PC-9 (cell line): ENCODE measurements at regions not wholly inside any gene's neighbourhood (a gene's known extent, or its start where the extent isn't known, plus 50 kb on each side); places are given as distances from the start of the nearest gene placed in this dataset.

Source experiments
- BruUV-seq: library from RNA; stranded (reverse); fragments of 400-500 nt; replicated peaks from 2 replicates; lab custom pipeline; 2021; lab: Mats Ljungman, UMichigan
- CTCF ChIA-PET: fragments of 300-600 bp; sonication (Branson Sonifier 250); formaldehyde crosslinking; loops from one replicate; lab custom pipeline; 2022; ENCODE audit warnings: antibody characterized with exemption; lab: Charles Lee
- POLR2A ChIA-PET: fragments of 300-600 bp; sonication (Branson Sonifier 250); formaldehyde crosslinking; loops from one replicate; lab custom pipeline; 2022; ENCODE audit warnings: antibody characterized with exemption; ENCODE audit not compliant: unreplicated experiment; lab: Charles Lee
- DNase-seq, 2 experiments: peaks; one replicate each; pipeline versions ENCODE4 v3.0.0 to v3.0.0-alpha.2; 2015 to 2022; ENCODE audit warnings: mixed read lengths in 1 of 2
- H2AFZ ChIP-seq: fragments of 200-600 bp; sonication (generic); 2 replicates; pipeline ENCODE4 v1.8.1; 2017; ENCODE audit warnings: antibody characterized with exemption
- H3F3A ChIP-seq: fragments of 200-600 bp; sonication (generic); 2 replicates; pipeline ENCODE4 v1.8.1; 2017; ENCODE audit warnings: antibody characterized with exemption, mild to moderate bottlenecking, low read depth; ENCODE audit not compliant: insufficient read depth
- H3K27ac ChIP-seq: fragments of 200-600 bp; sonication (generic); 2 replicates; pipeline ENCODE4 v1.6.1; 2016; ENCODE audit warnings: mixed run types
- H3K27me3 ChIP-seq: fragments of 200-600 bp; sonication (generic); 2 replicates; pipeline ENCODE4 v1.6.1; 2016; ENCODE audit warnings: low read depth, mixed run types; ENCODE audit not compliant: insufficient read depth
- H3K36me3 ChIP-seq: fragments of 200-600 bp; sonication (generic); 2 replicates; pipeline ENCODE4 v1.6.1; 2016; ENCODE audit warnings: low read depth, mixed run types
- H3K4me1 ChIP-seq: fragments of 200-600 bp; sonication (generic); replicated peaks from 2 replicates; pipeline ENCODE4 v1.6.1; 2016; ENCODE audit warnings: mixed run types; ENCODE audit not compliant: insufficient read depth
- H3K4me2 ChIP-seq: fragments of 200-600 bp; sonication (generic); 2 replicates; pipeline ENCODE4 v1.6.1; 2017; ENCODE audit warnings: mixed run types
- H3K4me3 ChIP-seq: fragments of 200-600 bp; sonication (generic); 2 replicates; pipeline ENCODE4 v1.6.1; 2016; ENCODE audit warnings: mixed run types
- H3K79me2 ChIP-seq: fragments of 200-600 bp; sonication (generic); 2 replicates; pipeline ENCODE4 v1.6.1; 2017; ENCODE audit warnings: low read depth, mixed run types
- H3K9me2 ChIP-seq: fragments of 200-600 bp; sonication (generic); 2 replicates; pipeline ENCODE4 v1.8.1; 2017; ENCODE audit warnings: mild to moderate bottlenecking; ENCODE audit not compliant: insufficient read depth
- H3K9me3 ChIP-seq: fragments of 200-600 bp; sonication (generic); 2 replicates; pipeline ENCODE4 v1.8.1; 2016; ENCODE audit warnings: low read depth; ENCODE audit not compliant: insufficient read depth
- H4K20me1 ChIP-seq: fragments of 200-600 bp; sonication (generic); 2 replicates; pipeline ENCODE4 v1.8.1; 2017; ENCODE audit not compliant: insufficient read depth
- EZH2 ChIP-seq: fragments of 200-600 bp; sonication (generic); IDR thresholded peaks from 2 replicates; pipeline ENCODE4 v1.8.0; 2017; ENCODE audit warnings: antibody characterized with exemption, low read depth
- intact Hi-C: fragments of 100-400 bp; cut with micrococcal nuclease; formaldehyde crosslinking; loops from one replicate; pipeline ENCODE4 v1.10.0; 2022; ENCODE audit not compliant: unreplicated experiment
- TF ChIP-seq, protein P1 (sequence below): fragments of 200-600 bp; sonication (generic); conservative IDR thresholded peaks from 2 replicates; pipeline ENCODE4 v1.6.1; 2017; ENCODE audit warnings: mixed run types, antibody characterized with exemption, mild to moderate bottlenecking, moderate library complexity

DNA sequence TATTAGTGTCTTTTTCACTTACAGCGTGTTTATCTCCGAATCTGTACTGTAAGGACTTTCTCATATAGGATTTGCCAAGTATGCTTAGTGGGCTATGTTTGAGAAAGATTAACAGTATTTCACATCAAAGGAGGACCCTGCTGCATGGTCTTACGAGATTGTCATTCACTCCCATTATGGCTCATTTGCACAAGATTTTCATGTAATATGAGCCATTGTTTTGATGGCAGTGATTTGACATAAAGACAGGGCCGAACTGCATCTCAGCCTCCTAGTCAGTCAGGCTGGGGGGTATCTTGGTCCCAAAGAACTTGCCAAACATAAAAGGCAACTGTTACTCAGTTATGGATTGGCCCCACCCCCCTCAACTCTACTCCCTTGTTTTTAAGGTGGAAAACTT is 205.9 kb downstream of the ZIC1 start:
- TF ChIP-seq, protein P1, sequence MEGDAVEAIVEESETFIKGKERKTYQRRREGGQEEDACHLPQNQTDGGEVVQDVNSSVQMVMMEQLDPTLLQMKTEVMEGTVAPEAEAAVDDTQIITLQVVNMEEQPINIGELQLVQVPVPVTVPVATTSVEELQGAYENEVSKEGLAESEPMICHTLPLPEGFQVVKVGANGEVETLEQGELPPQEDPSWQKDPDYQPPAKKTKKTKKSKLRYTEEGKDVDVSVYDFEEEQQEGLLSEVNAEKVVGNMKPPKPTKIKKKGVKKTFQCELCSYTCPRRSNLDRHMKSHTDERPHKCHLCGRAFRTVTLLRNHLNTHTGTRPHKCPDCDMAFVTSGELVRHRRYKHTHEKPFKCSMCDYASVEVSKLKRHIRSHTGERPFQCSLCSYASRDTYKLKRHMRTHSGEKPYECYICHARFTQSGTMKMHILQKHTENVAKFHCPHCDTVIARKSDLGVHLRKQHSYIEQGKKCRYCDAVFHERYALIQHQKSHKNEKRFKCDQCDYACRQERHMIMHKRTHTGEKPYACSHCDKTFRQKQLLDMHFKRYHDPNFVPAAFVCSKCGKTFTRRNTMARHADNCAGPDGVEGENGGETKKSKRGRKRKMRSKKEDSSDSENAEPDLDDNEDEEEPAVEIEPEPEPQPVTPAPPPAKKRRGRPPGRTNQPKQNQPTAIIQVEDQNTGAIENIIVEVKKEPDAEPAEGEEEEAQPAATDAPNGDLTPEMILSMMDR = no peak
- no peak for TF ChIP-seq EZH2
- intact Hi-C loops = loop anchor here (5.0 to 10.0 kb wide), 3 partner anchors 250 to 750 kb away; no protein-coding TSS in a partner anchor
- Histone ChIP-seq H3K4me2 (no peak overlapping the region), H3K4me1 (no peaks in the 10 kb centered on the region), H4K20me1 (no peaks in the 10 kb centered on the region), H3K4me3 (no peak overlapping the region), H3F3A (no peaks in the 10 kb centered on the region), H3K27ac (no peak overlapping the region), H3K9me2 (no peaks in the 10 kb centered on the region), H3K79me2 (no peaks in the 10 kb centered on the region), H3K9me3 (no peaks in the 10 kb centered on the region), H2AFZ (no peak overlapping the region), H3K27me3 (no peaks in the 10 kb centered on the region), H3K36me3 (no peaks in the 10 kb centered on the region)
- no peak for DNase-seq
- CTCF ChIA-PET = no interaction called here
- POLR2A ChIA-PET = no interaction called here
- no TSS peak for BruUV-seq

DNA sequence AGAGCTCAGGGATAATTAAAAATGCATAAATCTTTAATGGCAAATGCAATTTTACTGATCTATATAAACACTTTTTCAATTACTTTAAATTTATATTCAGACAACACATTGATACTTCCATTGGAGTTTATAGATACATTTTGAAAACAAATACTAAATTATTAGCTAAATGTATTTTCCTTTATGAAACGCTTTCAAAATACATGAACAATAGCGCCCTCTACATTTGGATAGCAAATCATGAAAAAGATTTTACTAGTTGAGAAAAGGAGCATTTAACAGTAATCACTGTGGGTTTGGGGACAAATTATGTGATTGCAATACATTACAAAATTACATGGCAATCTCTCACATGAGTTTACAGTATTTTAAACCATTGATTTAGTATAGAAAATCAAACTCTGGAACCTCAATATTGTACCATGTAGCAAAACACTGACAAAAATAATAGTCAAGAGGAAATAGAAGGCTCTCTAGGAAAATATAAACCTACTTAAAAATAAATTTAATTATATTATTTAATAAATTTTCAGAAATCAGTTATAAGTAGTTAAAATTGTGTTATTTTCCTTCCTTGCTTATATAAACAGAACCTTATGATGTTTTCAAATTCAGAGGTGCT is 207.9 kb downstream of the ZIC1 start:
- Histone ChIP-seq H3K79me2 (no peaks in the 10 kb centered on the region), H3K36me3 (no peaks in the 10 kb centered on the region), H3K9me3 (no peaks in the 10 kb centered on the region), H4K20me1 (no peaks in the 10 kb centered on the region), H3K4me2 (no peak overlapping the region), H2AFZ (no peak overlapping the region), H3K4me3 (no peak overlapping the region), H3K27me3 (no peaks in the 10 kb centered on the region), H3F3A (no peaks in the 10 kb centered on the region), H3K9me2 (no peaks in the 10 kb centered on the region), H3K4me1 (no peaks in the 10 kb centered on the region), H3K27ac (no peak overlapping the region)
- DNase-seq = no peak
- no TSS peak for BruUV-seq
- intact Hi-C loops = loop anchor here (5.0 to 10.0 kb wide), 3 partner anchors 252 to 748 kb away; no protein-coding TSS in a partner anchor
- ChIA-PET POLR2A (no interaction called here), CTCF (no interaction called here)
- TF ChIP-seq EZH2 = no peak
- TF ChIP-seq, protein P1 = peak; percentile 67

DNA sequence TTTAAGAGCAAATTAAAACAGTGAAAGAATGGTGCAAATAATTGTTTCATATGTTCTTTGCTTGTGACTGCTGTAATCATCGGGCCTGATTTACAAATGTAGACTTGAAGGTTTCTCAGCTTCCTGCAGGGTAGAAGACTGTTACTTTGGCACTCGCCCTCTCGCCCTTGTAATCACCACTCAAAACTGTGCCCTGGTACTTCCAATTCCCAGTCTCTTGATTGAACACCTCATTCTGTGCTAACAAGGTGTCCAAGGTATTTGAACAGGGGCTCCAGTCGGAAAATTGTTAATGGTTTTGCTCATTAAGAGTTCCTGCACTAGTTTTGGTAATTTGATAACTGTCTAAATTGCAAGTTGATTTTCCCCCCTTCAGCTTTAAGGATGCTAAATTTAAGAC is 209.5 kb downstream of the ZIC1 start:
- no peaks in the 10 kb centered on the region for H3K9me2 ChIP-seq
- CTCF ChIA-PET = interaction anchor here (0.6 kb wide), 1 partner anchor 322 kb away, joined by 9 read pairs; no protein-coding TSS in a partner anchor
- H3K4me1 ChIP-seq = no peaks in the 10 kb centered on the region
- BruUV-seq = no TSS peak
- no peaks in the 10 kb centered on the region for H3K36me3 ChIP-seq
- no peak overlapping the region for H3K4me2 ChIP-seq
- no peak overlapping the region for H3K27ac ChIP-seq
- POLR2A ChIA-PET = no interaction called here
- no peak for DNase-seq
- H3K9me3 ChIP-seq = no peaks in the 10 kb centered on the region; the same call in 1 of the 2 replicates
- intact Hi-C loops = loop anchor here (5.0 to 10.0 kb wide), 3 partner anchors 254 to 746 kb away; no protein-coding TSS in a partner anchor
- no peaks in the 10 kb centered on the region for H3K79me2 ChIP-seq
- H4K20me1 ChIP-seq = no peaks in the 10 kb centered on the region
- no peaks in the 10 kb centered on the region for H3K27me3 ChIP-seq
- no peak overlapping the region for H3K4me3 ChIP-seq
- TF ChIP-seq EZH2 = no peak
- TF ChIP-seq, protein P1 = no peak
- H3F3A ChIP-seq = no peaks in the 10 kb centered on the region
- 0 out of 2 replicates have a peak overlapping the region, but pooled peaks have one; percentile 48 for H2AFZ ChIP-seq
